ENCODE measurements at regions not wholly inside any gene's neighbourhood (a gene's known extent, or its start where the extent isn't known, plus 50 kb on each side); places are given as distances from the start of the nearest gene placed in this dataset.

- Histone ChIP-seq H3K27ac (ENCODE audit: extremely low read depth, low read depth, low read length) (no peak overlapping the region), H3K4me1 (ENCODE audit: control insufficient read depth, insufficient read depth, low read length) (no peaks in the 10 kb centered on the region), H3K36me3 (ENCODE audit: control insufficient read depth in 2 of 2, insufficient read depth in 1 of 2, low read length in 2 of 2) (no peaks in the 10 kb centered on the region), H3K4me3 (ENCODE audit: low read depth, low read length) (no peak overlapping the region), H3K9me3 (ENCODE audit: control insufficient read depth, insufficient read depth, low read depth, low read length) (no peaks in the 10 kb centered on the region)
- ChIA-PET POLR2A (no interaction called here), CTCF (no interaction called here)
- TF ChIP-seq ZFHX2 (tag by site-specific recombination; conservative IDR thresholded peaks at IDR 0.05): no peak
- no peak for TF ChIP-seq KLF10 (tag by site-specific recombination; IDR thresholded peaks at IDR 0.05)
- no peak for TF ChIP-seq ZNF37A (tag by site-specific recombination; IDR thresholded peaks at IDR 0.05)
- TF ChIP-seq ZNF18 (tag by site-specific recombination; IDR thresholded peaks at IDR 0.05): no peak
- no peak for TF ChIP-seq ZSCAN16 (tag by site-specific recombination; IDR thresholded peaks at IDR 0.05)
- no peak for TF ChIP-seq ZNF146 (tag by site-specific recombination; IDR thresholded peaks at IDR 0.05)
- no peak for TF ChIP-seq PRDM1 (tag by site-specific recombination; IDR thresholded peaks at IDR 0.05)
- TF ChIP-seq ZSCAN18 (tag by site-specific recombination; IDR thresholded peaks at IDR 0.05): no peak
- no peak for TF ChIP-seq ZFP3 (tag by site-specific recombination; IDR thresholded peaks at IDR 0.05; ENCODE audit: low read depth)
- no peak for TF ChIP-seq ZNF791 (tag by site-specific recombination; IDR thresholded peaks at IDR 0.05)
- TF ChIP-seq ZNF488 (tag by site-specific recombination; IDR thresholded peaks at IDR 0.05): no peak
- TF ChIP-seq ZNF169 (tag by site-specific recombination; IDR thresholded peaks at IDR 0.05): no peak
- TF ChIP-seq ZNF302 (tag by site-specific recombination; IDR thresholded peaks at IDR 0.05; ENCODE audit: low read depth): no peak
- TF ChIP-seq YY2 (tag by site-specific recombination; IDR thresholded peaks at IDR 0.05): no peak
Observed at GRCh38 chr13:80778297-80778696, 437.4 kb upstream of the SPRY2 start.

GRCh38 chr13:80757694-80758093 lies 416.8 kb upstream of the SPRY2 start:
- Histone ChIP-seq H3K4me3 (ENCODE audit: low read depth, low read length) (no peak overlapping the region), H3K36me3 (ENCODE audit: control insufficient read depth in 2 of 2, insufficient read depth in 1 of 2, low read length in 2 of 2) (no peaks in the 10 kb centered on the region), H3K27ac (ENCODE audit: extremely low read depth, low read depth, low read length) (no peak overlapping the region), H3K9me3 (ENCODE audit: control insufficient read depth, insufficient read depth, low read depth, low read length) (no peaks in the 10 kb centered on the region), H3K4me1 (ENCODE audit: control insufficient read depth, insufficient read depth, low read length) (no peaks in the 10 kb centered on the region)
- ChIA-PET CTCF (no interaction called here), POLR2A (no interaction called here)
- no peak for TF ChIP-seq ZBTB44 (tag by site-specific recombination; IDR thresholded peaks at IDR 0.05)
- no peak for TF ChIP-seq ZNF560 (tag by site-specific recombination; IDR thresholded peaks at IDR 0.05; ENCODE audit: borderline replicate concordance)
- no peak for TF ChIP-seq PRDM1 (tag by site-specific recombination; IDR thresholded peaks at IDR 0.05)
- no peak for TF ChIP-seq ZNF530 (tag by site-specific recombination; IDR thresholded peaks at IDR 0.05; ENCODE audit: low read depth)
- no peak for TF ChIP-seq PRDM6 (tag by site-specific recombination; IDR thresholded peaks at IDR 0.05)
- no peak for TF ChIP-seq ZNF184 (tag by site-specific recombination; IDR thresholded peaks at IDR 0.05)
- TF ChIP-seq ZNF37A (tag by site-specific recombination; IDR thresholded peaks at IDR 0.05): no peak
- no peak for TF ChIP-seq ZNF280C (tag by site-specific recombination; IDR thresholded peaks at IDR 0.05)
- no peak for TF ChIP-seq ZNF585B (tag by site-specific recombination; IDR thresholded peaks at IDR 0.05)
- TF ChIP-seq ZNF266 (tag by site-specific recombination; IDR thresholded peaks at IDR 0.05; ENCODE audit: low read depth): no peak
- TF ChIP-seq ZNF561 (tag by site-specific recombination; IDR thresholded peaks at IDR 0.05; ENCODE audit: borderline replicate concordance): no peak
- no peak for TF ChIP-seq ZNF223 (tag by site-specific recombination; IDR thresholded peaks at IDR 0.05)
- TF ChIP-seq ZNF202 (tag by site-specific recombination; IDR thresholded peaks at IDR 0.05; ENCODE audit: borderline replicate concordance): no peak
- no peak for TF ChIP-seq MEIS1 (CRISPR knock-in tag; IDR thresholded peaks at IDR 0.05; ENCODE audit: borderline replicate concordance)
